BJ (cell line): ENCODE measurements at regions not wholly inside any gene's neighbourhood (a gene's known extent, or its start where the extent isn't known, plus 50 kb on each side); places are given as distances from the start of the nearest gene placed in this dataset.
"Not testable (repeated sequence)": the region's sequence is repeated elsewhere in the genome, so short reads cannot be mapped to it uniquely, and the experiment has no call there.

ENCODE experiments used
- CTCF ChIA-PET: fragments of 350-600 bp; formaldehyde crosslinking; extraction: SDS; loops from one replicate; lab custom pipeline; 2021; ENCODE audit warnings: antibody characterized with exemption, inconsistent platforms; lab: Yijun Ruan, JAX
- POLR2A ChIA-PET: fragments of 300-600 bp; sonication (Branson Sonifier 250); formaldehyde crosslinking; extraction: SDS; loops from one replicate; lab custom pipeline; 2021; ENCODE audit warnings: antibody characterized with exemption; lab: Charles Lee
- DNase-seq: peaks from one replicate; pipeline ENCODE4 v3.0.0-alpha.2; 2011; ENCODE audit warnings: low read depth
- H3K27me3 ChIP-seq: 2 replicates; pipeline ENCODE4 v1.6.0; 2011; ENCODE audit warnings: low read length; ENCODE audit not compliant: control insufficient read depth, insufficient read depth
- H3K36me3 ChIP-seq: 2 replicates; pipeline ENCODE4 v1.5.1; 2011; ENCODE audit warnings: low read length; ENCODE audit not compliant: control insufficient read depth, insufficient read depth
- H3K4me3 ChIP-seq: 2 replicates; pipeline ENCODE4 v1.5.1; 2011; ENCODE audit warnings: low read depth, mild to moderate bottlenecking, control low read depth, low read length
- CTCF ChIP-seq: IDR thresholded peaks from 2 replicates; pipeline ENCODE4 v1.5.1; 2011; ENCODE audit warnings: low read depth, mild to moderate bottlenecking, control low read depth, inconsistent platforms, low read length, moderate library complexity; ENCODE audit not compliant: insufficient read depth

- ChIA-PET POLR2A (no interaction called here), CTCF (no interaction called here)
- H3K4me3 ChIP-seq, result no peak overlapping the region
- no peak for DNase-seq
- no peaks in the 10 kb centered on the region for H3K27me3 ChIP-seq
- no peaks in the 10 kb centered on the region for H3K36me3 ChIP-seq
- TF ChIP-seq CTCF, result no peak
These were observed 139.8 kb upstream of the CHODL start for GRCh38 chr21:18104802-18105201.

GRCh38 chr21:18096413-18096812 lies 148.2 kb upstream of the CHODL start:
- CTCF ChIA-PET, POLR2A ChIA-PET, H3K4me3 ChIP-seq: not testable (repeated sequence)

GRCh38 chr21:18089786-18090185 lies 154.8 kb upstream of the CHODL start:
- TF ChIP-seq CTCF, result no peak
- DNase-seq, result no peak

More at GRCh38 chr21:18096413-18096812, 148.2 kb upstream of the CHODL start:
- DNase-seq, H3K27me3 ChIP-seq, H3K36me3 ChIP-seq: not testable (repeated sequence)

DNA sequence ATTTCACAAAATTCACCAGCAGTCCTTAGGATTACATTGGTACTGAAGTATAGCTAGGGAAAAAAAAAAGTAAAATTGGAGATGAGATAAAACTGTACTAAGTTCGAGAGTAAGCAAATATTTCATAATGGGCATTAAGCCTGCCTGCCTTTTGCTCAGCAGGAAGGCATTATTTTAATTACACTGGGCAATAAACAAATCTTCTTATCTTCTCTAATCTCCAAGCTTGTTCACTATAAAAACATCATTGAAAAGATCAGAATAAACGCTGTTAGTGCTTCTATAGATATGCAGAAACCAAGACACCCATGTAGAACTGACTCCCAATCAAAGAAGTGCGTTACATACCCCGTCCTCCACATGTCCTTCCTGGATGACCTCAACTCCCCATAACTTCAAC lies 174.2 kb upstream of the CHODL start:
- Histone ChIP-seq H3K36me3 (no peaks in the 10 kb centered on the region), H3K27me3 (no peaks in the 10 kb centered on the region), H3K4me3 (no peak overlapping the region)
- ChIA-PET POLR2A (no interaction called here), CTCF (no interaction called here)
- no peak for TF ChIP-seq CTCF
- no peak for DNase-seq

More at GRCh38 chr21:18089786-18090185, 154.8 kb upstream of the CHODL start:
- H3K36me3 ChIP-seq, result no peaks in the 10 kb centered on the region
- ChIA-PET CTCF (no interaction called here), POLR2A (no interaction called here)
- no peaks in the 10 kb centered on the region for H3K27me3 ChIP-seq
- H3K4me3 ChIP-seq, result no peak overlapping the region

DNA sequence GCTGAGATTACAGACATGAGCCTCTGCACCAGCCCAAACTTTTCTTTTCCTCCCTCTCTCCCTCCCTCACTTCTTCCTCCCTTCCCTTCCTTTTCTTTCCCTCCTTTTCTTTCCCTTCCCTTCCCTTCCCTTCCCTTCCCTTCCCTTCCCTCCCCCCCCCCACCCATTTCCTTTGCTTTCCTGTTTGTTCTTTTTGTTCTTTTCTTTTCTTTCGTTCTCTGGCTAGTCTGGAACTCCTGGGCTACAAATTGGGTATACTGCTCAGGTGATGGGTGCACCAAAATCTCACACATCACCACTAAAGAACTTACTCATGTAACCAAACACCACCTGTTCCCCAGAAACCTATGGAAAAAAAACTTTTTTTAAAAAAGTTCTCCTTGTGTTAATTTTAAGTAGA lies 174.8 kb upstream of the CHODL start:
- ChIA-PET POLR2A (no interaction called here), CTCF (no interaction called here)
- H3K36me3 ChIP-seq, result no peaks in the 10 kb centered on the region
- H3K27me3 ChIP-seq, result no peaks in the 10 kb centered on the region
- H3K4me3 ChIP-seq, result no peak overlapping the region
- DNase-seq, result no peak
- no peak for TF ChIP-seq CTCF

GRCh38 chr21:18060402-18060801 lies 184.2 kb upstream of the CHODL start:
- CTCF ChIA-PET, result no interaction called here

More at GRCh38 chr21:18060402-18060801, 184.2 kb upstream of the CHODL start:
- DNase-seq, result no peak
- H3K4me3 ChIP-seq, result no peak overlapping the region
- H3K27me3 ChIP-seq, result no peaks in the 10 kb centered on the region
- POLR2A ChIA-PET, result no interaction called here
- no peak for TF ChIP-seq CTCF
- H3K36me3 ChIP-seq, result no peaks in the 10 kb centered on the region
